Pulmonary artery endothelial cell (primary cell): ENCODE measurements at regions not wholly inside any gene's neighbourhood (a gene's known extent, or its start where the extent isn't known, plus 50 kb on each side); places are given as distances from the start of the nearest gene placed in this dataset.
"Not testable (repeated sequence)": the region's sequence is repeated elsewhere in the genome, so short reads cannot be mapped to it uniquely, and the experiment has no call there.

Experiments
- DNase-seq: peaks from one replicate; pipeline ENCODE4 v3.0.0-alpha.2; 2011; ENCODE audit warnings: low read depth, low spot score

GRCh38 chr2:35461406-35461805, 894.2 kb upstream of the CRIM1 start:
- DNase-seq = no peak

GRCh38 chr2:35454966-35455638, 900.5 kb upstream of the CRIM1 start:
- DNase-seq = no peak

- DNase-seq = no peak
These were observed 907.8 kb upstream of the CRIM1 start for GRCh38 chr2:35447821-35448220.

- no peak for DNase-seq
These were observed 908.4 kb upstream of the CRIM1 start for GRCh38 chr2:35447215-35447614.

GRCh38 chr2:35443087-35443486, 912.5 kb upstream of the CRIM1 start:
- DNase-seq = no peak

- not testable (repeated sequence) for DNase-seq
These were observed 914.0 kb upstream of the CRIM1 start for GRCh38 chr2:35441575-35441974.

- DNase-seq = not testable (repeated sequence)
These were observed 915.3 kb upstream of the CRIM1 start for GRCh38 chr2:35440308-35440707.

- DNase-seq = not testable (repeated sequence)
These were observed 918.7 kb upstream of the CRIM1 start for GRCh38 chr2:35436893-35437292.

GRCh38 chr2:35428548-35428947, 927.0 kb upstream of the CRIM1 start:
- DNase-seq = no peak

GRCh38 chr2:35421485-35421884, 934.1 kb upstream of the CRIM1 start:
- DNase-seq = no peak

GRCh38 chr2:35417293-35417692, 938.3 kb upstream of the CRIM1 start:
- DNase-seq = no peak

- DNase-seq = no peak
These were observed 939.0 kb upstream of the CRIM1 start for GRCh38 chr2:35416391-35417140.

- DNase-seq = no peak
These were observed 939.6 kb upstream of the CRIM1 start for GRCh38 chr2:35415942-35416341.

- no peak for DNase-seq
These were observed 940.3 kb upstream of the CRIM1 start for GRCh38 chr2:35415282-35415681.

GRCh38 chr2:35410431-35411061, 945.0 kb upstream of the CRIM1 start:
- DNase-seq = no peak

- DNase-seq = no peak
These were observed 945.8 kb upstream of the CRIM1 start for GRCh38 chr2:35409762-35410161.

- no peak for DNase-seq
These were observed 947.3 kb upstream of the CRIM1 start for GRCh38 chr2:35408320-35408719.

- DNase-seq = no peak
These were observed 963.7 kb upstream of the CRIM1 start for GRCh38 chr2:35391736-35392442.

GRCh38 chr2:35378791-35379190, 976.8 kb upstream of the CRIM1 start:
- no peak for DNase-seq

- no peak for DNase-seq
These were observed 980.7 kb upstream of the CRIM1 start for GRCh38 chr2:35374845-35375244.

- DNase-seq = no peak
These were observed 989.7 kb upstream of the CRIM1 start for GRCh38 chr2:35365859-35366258.

GRCh38 chr2:35356332-35356731, 999.2 kb upstream of the CRIM1 start:
- no peak for DNase-seq
